ENCODE measurements at regions not wholly inside any gene's neighbourhood (a gene's known extent, or its start where the extent isn't known, plus 50 kb on each side); places are given as distances from the start of the nearest gene placed in this dataset.
"Not testable (repeated sequence)": the region's sequence is repeated elsewhere in the genome, so short reads cannot be mapped to it uniquely, and the experiment has no call there.

GRCh38 chr9:72457366-72457765, 64.0 kb upstream of the TMC1 start:
- DNase-seq = no peak
- 55 to 58% methylated on average over 2 of the region's 2 CpGs for WGBS, 2 experiments (ENCODE audit: low coverage in 1 of 2, low lambda C conversion rate in 2 of 2, missing lambda C conversion rate in 2 of 2)
- Histone ChIP-seq H3K27ac (no peak overlapping the region), H2AFZ (no peak overlapping the region), H3K4me1 (ENCODE audit: insufficient read depth) (no peaks in the 10 kb centered on the region), H3K9me2 (ENCODE audit: insufficient read depth) (no peaks in the 10 kb centered on the region), H3K9ac (no peak overlapping the region), H3K79me2 (ENCODE audit: insufficient read depth) (no peaks in the 10 kb centered on the region), H3K27me3 (replicated peaks; ENCODE audit: insufficient read depth) (no peaks in the 10 kb centered on the region), H3F3A (ENCODE audit: insufficient read depth) (no peaks in the 10 kb centered on the region), H3K4me3 (no peak overlapping the region), H3K36me3 (ENCODE audit: low read depth) (no peaks in the 10 kb centered on the region), H4K20me1 (ENCODE audit: insufficient read depth) (no peaks in the 10 kb centered on the region), H3K9me3 (ENCODE audit: low read depth) (no peaks in the 10 kb centered on the region), H3K4me2 (ENCODE audit: unreplicated experiment) (no peak overlapping the region)
- in situ Hi-C loops (cut with MboI) = no loop called here
- no peak for TF ChIP-seq EZH2 (IDR thresholded peaks at IDR 0.05; ENCODE audit: insufficient read depth, poor library complexity, severe bottlenecking)
- no peak for TF ChIP-seq EZH2phosphoT487 (IDR thresholded peaks at IDR 0.05; ENCODE audit: insufficient read depth, low read depth)

GRCh38 chr9:72454871-72455491, 66.4 kb upstream of the TMC1 start:
- Histone ChIP-seq H3K9me2 (ENCODE audit: insufficient read depth) (no peaks in the 10 kb centered on the region), H3K9ac (no peak overlapping the region), H4K20me1 (ENCODE audit: insufficient read depth) (no peaks in the 10 kb centered on the region), H3K4me2 (ENCODE audit: unreplicated experiment) (no peak overlapping the region), H2AFZ (no peak overlapping the region; the same call in 1 of the 2 replicates), H3F3A (ENCODE audit: insufficient read depth) (no peaks in the 10 kb centered on the region), H3K27me3 (replicated peaks; ENCODE audit: insufficient read depth) (no peaks in the 10 kb centered on the region), H3K36me3 (ENCODE audit: low read depth) (no peaks in the 10 kb centered on the region), H3K27ac (no peak overlapping the region), H3K79me2 (ENCODE audit: insufficient read depth) (no peaks in the 10 kb centered on the region), H3K4me1 (ENCODE audit: insufficient read depth) (no peaks in the 10 kb centered on the region), H3K4me3 (no peak overlapping the region), H3K9me3 (ENCODE audit: low read depth) (no peaks in the 10 kb centered on the region)
- TF ChIP-seq EZH2phosphoT487 (IDR thresholded peaks at IDR 0.05; ENCODE audit: insufficient read depth, low read depth) (no peak), EZH2 (IDR thresholded peaks at IDR 0.05; ENCODE audit: insufficient read depth, poor library complexity, severe bottlenecking) (no peak)
- in situ Hi-C loops (cut with MboI) = no loop called here
- WGBS, 2 experiments (ENCODE audit: low coverage in 1 of 2, low lambda C conversion rate in 2 of 2, missing lambda C conversion rate in 2 of 2) = 75 to 88% methylated on average over 2 of the region's 2 CpGs
- no peak for DNase-seq

- H3K27me3 ChIP-seq (replicated peaks; ENCODE audit: insufficient read depth) = no peaks in the 10 kb centered on the region
- in situ Hi-C loops (cut with MboI) = no loop called here
- no peak overlapping the region for H3K4me2 ChIP-seq (ENCODE audit: unreplicated experiment)
- no peaks in the 10 kb centered on the region for H3F3A ChIP-seq (ENCODE audit: insufficient read depth)
- no peak overlapping the region for H2AFZ ChIP-seq
- H3K9me2 ChIP-seq (ENCODE audit: insufficient read depth) = no peaks in the 10 kb centered on the region
- no peak overlapping the region for H3K4me3 ChIP-seq
- H3K9me3 ChIP-seq (ENCODE audit: low read depth) = no peaks in the 10 kb centered on the region
- 67 to 71% methylated on average over 3 of the region's 3 CpGs for WGBS, 2 experiments (ENCODE audit: low coverage in 1 of 2, low lambda C conversion rate in 2 of 2, missing lambda C conversion rate in 2 of 2)
- DNase-seq = no peak
- no peak overlapping the region for H3K27ac ChIP-seq
- no peaks in the 10 kb centered on the region for H3K79me2 ChIP-seq (ENCODE audit: insufficient read depth)
- no peak overlapping the region for H3K9ac ChIP-seq
- no peaks in the 10 kb centered on the region for H3K36me3 ChIP-seq (ENCODE audit: low read depth)
- H4K20me1 ChIP-seq (ENCODE audit: insufficient read depth) = no peaks in the 10 kb centered on the region
- no peak for TF ChIP-seq EZH2 (IDR thresholded peaks at IDR 0.05; ENCODE audit: insufficient read depth, poor library complexity, severe bottlenecking)
- no peak for TF ChIP-seq EZH2phosphoT487 (IDR thresholded peaks at IDR 0.05; ENCODE audit: insufficient read depth, low read depth)
- peaks cover 2% of the 10 kb centered on the region; the same call in 1 of the 2 replicates for H3K4me1 ChIP-seq (ENCODE audit: insufficient read depth)
Measured at GRCh38 chr9:72453797-72454196, 67.6 kb upstream of the TMC1 start.

- H3F3A ChIP-seq (ENCODE audit: insufficient read depth) = peaks cover 55% of the 10 kb centered on the region
- H3K9me2 ChIP-seq (ENCODE audit: insufficient read depth); DNase-seq; H3K4me3 ChIP-seq; H3K4me2 ChIP-seq (ENCODE audit: unreplicated experiment); H3K27ac ChIP-seq; H3K9me3 ChIP-seq (ENCODE audit: low read depth); H3K79me2 ChIP-seq (ENCODE audit: insufficient read depth); H3K27me3 ChIP-seq (replicated peaks; ENCODE audit: insufficient read depth); H2AFZ ChIP-seq; H4K20me1 ChIP-seq (ENCODE audit: insufficient read depth); H3K36me3 ChIP-seq (ENCODE audit: low read depth); H3K9ac ChIP-seq; in situ Hi-C loops (cut with MboI): not testable (repeated sequence)
- H3K4me1 ChIP-seq (ENCODE audit: insufficient read depth) = peaks cover 37% of the 10 kb centered on the region
- 89 to 93% methylated on average over 5 of the region's 5 CpGs for WGBS, 2 experiments (ENCODE audit: low coverage in 1 of 2, low lambda C conversion rate in 2 of 2, missing lambda C conversion rate in 2 of 2)
Measured at GRCh38 chr9:72446241-72446640, 75.2 kb upstream of the TMC1 start.
